Karpas-422 (cell line): ENCODE measurements at regions not wholly inside any gene's neighbourhood (a gene's known extent, or its start where the extent isn't known, plus 50 kb on each side); places are given as distances from the start of the nearest gene placed in this dataset.

Experiments
- DNase-seq: peaks from one replicate; pipeline ENCODE4 v3.0.0-alpha.2; 2015
- H2AFZ ChIP-seq: fragments of 200-600 bp; sonication (generic); 2 replicates; pipeline ENCODE4 v1.6.1; 2014; ENCODE audit warnings: antibody characterized with exemption, low read length, mixed read lengths
- H3K27ac ChIP-seq: fragments of 200-600 bp; sonication (generic); 2 replicates; pipeline ENCODE4 v1.5.1; 2014; ENCODE audit warnings: mild to moderate bottlenecking, low read length, moderate library complexity
- H3K27me3 ChIP-seq: fragments of 200-600 bp; sonication (generic); 2 replicates; pipeline ENCODE4 v1.6.1; 2014; ENCODE audit warnings: low read length, mixed read lengths
- H3K36me3 ChIP-seq: fragments of 200-600 bp; sonication (generic); 2 replicates; pipeline ENCODE4 v1.6.1; 2014; ENCODE audit warnings: low read length, mixed read lengths; ENCODE audit not compliant: insufficient read depth
- H3K4me1 ChIP-seq: fragments of 200-600 bp; sonication (generic); 2 replicates; pipeline ENCODE4 v1.6.1; 2014; ENCODE audit warnings: mild to moderate bottlenecking, low read length, mixed read lengths
- H3K4me2 ChIP-seq: fragments of 200-600 bp; sonication (generic); 2 replicates; pipeline ENCODE4 v1.6.1; 2014; ENCODE audit warnings: low read length, low read depth, mild to moderate bottlenecking; ENCODE audit not compliant: poor library complexity, severe bottlenecking
- H3K4me3 ChIP-seq: fragments of 200-600 bp; sonication (generic); 2 replicates; pipeline ENCODE4 v1.5.1; 2014; ENCODE audit warnings: mild to moderate bottlenecking, antibody characterized with exemption, low read length, mixed read lengths
- H3K79me2 ChIP-seq: fragments of 200-600 bp; sonication (generic); 2 replicates; pipeline ENCODE4 v1.6.1; 2014; ENCODE audit warnings: mild to moderate bottlenecking, low read length, mixed read lengths
- H3K9ac ChIP-seq: fragments of 200-600 bp; sonication (generic); 2 replicates; pipeline ENCODE4 v1.6.0; 2014; ENCODE audit warnings: low read length
- H3K9me2 ChIP-seq: fragments of 200-600 bp; sonication (generic), shearing (Covaris generic); replicated peaks from 2 replicates; pipeline ENCODE4 v1.6.0; 2014; ENCODE audit warnings: mild to moderate bottlenecking, low read length, moderate library complexity; ENCODE audit not compliant: insufficient read depth
- H3K9me3 ChIP-seq: fragments of 300-700, 200-600 bp; sonication (generic); 2 replicates; pipeline ENCODE4 v1.6.1; 2014; ENCODE audit warnings: low read length, mixed read lengths
- H4K20me1 ChIP-seq: fragments of 200-600 bp; sonication (generic); 2 replicates; pipeline ENCODE4 v1.6.1; 2014; ENCODE audit warnings: mild to moderate bottlenecking, antibody characterized with exemption, low read length, low read depth; ENCODE audit not compliant: insufficient read depth

GRCh38 chr3:177968891-177969290 lies 567.3 kb upstream of the KCNMB2 start:
- DNase-seq = no peak
- no peak overlapping the region for H2AFZ ChIP-seq
- no peaks in the 10 kb centered on the region for H3K36me3 ChIP-seq
- H3K4me1 ChIP-seq = no peaks in the 10 kb centered on the region
- no peak overlapping the region for H3K9ac ChIP-seq
- no peaks in the 10 kb centered on the region for H4K20me1 ChIP-seq
- H3K9me2 ChIP-seq = 0 out of 2 replicates have a peak, but pooled peaks cover 3% of the 10 kb centered on the region
- no peak overlapping the region for H3K27ac ChIP-seq
- no peak overlapping the region for H3K4me2 ChIP-seq
- no peaks in the 10 kb centered on the region for H3K27me3 ChIP-seq
- H3K79me2 ChIP-seq = no peaks in the 10 kb centered on the region
- 0 out of 2 replicates have a peak, but pooled peaks cover 4% of the 10 kb centered on the region for H3K9me3 ChIP-seq
- H3K4me3 ChIP-seq = no peak overlapping the region

GRCh38 chr3:177973241-177973840 lies 562.9 kb upstream of the KCNMB2 start:
- no peaks in the 10 kb centered on the region for H3K9me2 ChIP-seq
- H3K27me3 ChIP-seq = no peaks in the 10 kb centered on the region
- no peaks in the 10 kb centered on the region for H3K4me1 ChIP-seq
- H3K9ac ChIP-seq = no peak overlapping the region
- no peaks in the 10 kb centered on the region for H3K79me2 ChIP-seq
- H3K4me3 ChIP-seq = no peak overlapping the region
- no peaks in the 10 kb centered on the region for H3K9me3 ChIP-seq
- no peaks in the 10 kb centered on the region for H3K36me3 ChIP-seq
- H3K4me2 ChIP-seq = no peak overlapping the region
- H3K27ac ChIP-seq = no peak overlapping the region
- H4K20me1 ChIP-seq = no peaks in the 10 kb centered on the region
- no peak for DNase-seq
- no peak overlapping the region for H2AFZ ChIP-seq

GRCh38 chr3:177976241-177976640 lies 560.0 kb upstream of the KCNMB2 start:
- Histone ChIP-seq H4K20me1 (no peaks in the 10 kb centered on the region), H3K4me3 (no peak overlapping the region), H3K9me3 (no peaks in the 10 kb centered on the region), H3K9me2 (no peaks in the 10 kb centered on the region), H3K9ac (no peak overlapping the region), H3K27me3 (no peaks in the 10 kb centered on the region), H2AFZ (no peak overlapping the region), H3K4me2 (no peak overlapping the region), H3K4me1 (no peaks in the 10 kb centered on the region), H3K27ac (no peak overlapping the region), H3K79me2 (no peaks in the 10 kb centered on the region), H3K36me3 (no peaks in the 10 kb centered on the region)
- no peak for DNase-seq

- Histone ChIP-seq H3K27ac (no peak overlapping the region), H3K9me2 (no peaks in the 10 kb centered on the region), H3K9ac (no peak overlapping the region), H4K20me1 (no peaks in the 10 kb centered on the region), H3K4me3 (no peak overlapping the region), H3K79me2 (no peaks in the 10 kb centered on the region), H3K9me3 (no peaks in the 10 kb centered on the region), H3K27me3 (no peaks in the 10 kb centered on the region), H2AFZ (no peak overlapping the region), H3K36me3 (no peaks in the 10 kb centered on the region), H3K4me1 (no peaks in the 10 kb centered on the region), H3K4me2 (no peak overlapping the region)
- DNase-seq = no peak
Measured at GRCh38 chr3:177976866-177977265, 559.4 kb upstream of the KCNMB2 start.

- Histone ChIP-seq H3K9me3 (no peaks in the 10 kb centered on the region), H3K4me1 (no peaks in the 10 kb centered on the region), H3K36me3 (no peaks in the 10 kb centered on the region), H3K27ac (no peak overlapping the region), H4K20me1 (no peaks in the 10 kb centered on the region), H3K27me3 (no peaks in the 10 kb centered on the region), H3K79me2 (no peaks in the 10 kb centered on the region), H3K9ac (no peak overlapping the region), H2AFZ (no peak overlapping the region), H3K9me2 (no peaks in the 10 kb centered on the region), H3K4me3 (no peak overlapping the region), H3K4me2 (no peak overlapping the region)
- DNase-seq = no peak
Measured at GRCh38 chr3:177977381-177978158, 558.7 kb upstream of the KCNMB2 start.

GRCh38 chr3:177978946-177979345 lies 557.3 kb upstream of the KCNMB2 start:
- Histone ChIP-seq H3K79me2 (no peaks in the 10 kb centered on the region), H3K9me3 (no peaks in the 10 kb centered on the region), H4K20me1 (no peaks in the 10 kb centered on the region), H3K27me3 (no peaks in the 10 kb centered on the region), H2AFZ (no peak overlapping the region), H3K36me3 (no peaks in the 10 kb centered on the region), H3K27ac (no peak overlapping the region), H3K4me2 (no peak overlapping the region), H3K9ac (no peak overlapping the region), H3K4me3 (no peak overlapping the region), H3K9me2 (no peaks in the 10 kb centered on the region), H3K4me1 (no peaks in the 10 kb centered on the region)
- no peak for DNase-seq

- Histone ChIP-seq H3K79me2 (no peaks in the 10 kb centered on the region), H3K27me3 (no peaks in the 10 kb centered on the region), H3K4me2 (no peak overlapping the region), H3K27ac (no peak overlapping the region), H3K36me3 (no peaks in the 10 kb centered on the region), H3K4me1 (no peaks in the 10 kb centered on the region), H3K9ac (no peak overlapping the region), H4K20me1 (no peaks in the 10 kb centered on the region), H3K9me2 (no peaks in the 10 kb centered on the region), H3K4me3 (no peak overlapping the region), H3K9me3 (no peaks in the 10 kb centered on the region), H2AFZ (no peak overlapping the region)
- no peak for DNase-seq
Measured at GRCh38 chr3:177979703-177980102, 556.5 kb upstream of the KCNMB2 start.

GRCh38 chr3:177981576-177981975 lies 554.7 kb upstream of the KCNMB2 start:
- Histone ChIP-seq H3K27me3 (no peaks in the 10 kb centered on the region), H3K9ac (no peak overlapping the region), H3K36me3 (no peaks in the 10 kb centered on the region), H3K27ac (no peak overlapping the region), H3K4me2 (no peak overlapping the region), H2AFZ (no peak overlapping the region), H3K9me2 (no peaks in the 10 kb centered on the region), H4K20me1 (no peaks in the 10 kb centered on the region), H3K4me1 (no peaks in the 10 kb centered on the region), H3K9me3 (no peaks in the 10 kb centered on the region), H3K4me3 (no peak overlapping the region), H3K79me2 (no peaks in the 10 kb centered on the region)
- no peak for DNase-seq
